Stimulated activated CD4-positive, alpha-beta T cell treated with anti-CD3 and anti-CD28 coated beads, Interleukin-4, amount 100 ng/mL, for 1 hour (primary cell): ENCODE measurements at regions not wholly inside any gene's neighbourhood (a gene's known extent, or its start where the extent isn't known, plus 50 kb on each side); places are given as distances from the start of the nearest gene placed in this dataset.
"Not testable (repeated sequence)": the region's sequence is repeated elsewhere in the genome, so short reads cannot be mapped to it uniquely, and the experiment has no call there.

Experiments used
- DNase-seq: peaks from one replicate; pipeline ENCODE4 v3.0.0-alpha.2; 2020

GRCh38 chr5:77867194-77867691, 91.1 kb upstream of the TBCA start:
- DNase-seq, result no peak

GRCh38 chr5:77866198-77866597, 90.1 kb upstream of the TBCA start:
- no peak for DNase-seq

- DNase-seq, result no peak
Observed at GRCh38 chr5:77864997-77865396, 88.9 kb upstream of the TBCA start.

- DNase-seq, result no peak
Observed at GRCh38 chr5:77863181-77863580, 87.0 kb upstream of the TBCA start.

GRCh38 chr5:77861576-77861975, 85.4 kb upstream of the TBCA start:
- DNase-seq, result no peak

GRCh38 chr5:77859306-77859705, 83.2 kb upstream of the TBCA start:
- DNase-seq, result no peak

- DNase-seq, result not testable (repeated sequence)
Observed at GRCh38 chr5:77858678-77859077, 82.5 kb upstream of the TBCA start.

- DNase-seq, result no peak
Observed at GRCh38 chr5:77855369-77855768, 79.2 kb upstream of the TBCA start.

- no peak for DNase-seq
Observed at GRCh38 chr5:77853353-77853907, 77.3 kb upstream of the TBCA start.

GRCh38 chr5:77852514-77853352, 76.6 kb upstream of the TBCA start:
- peak; percentile 25 for DNase-seq

- no peak for DNase-seq
Observed at GRCh38 chr5:77852068-77852513, 76.0 kb upstream of the TBCA start.

- peak; percentile 4 for DNase-seq
Observed at GRCh38 chr5:77851176-77852067, 75.3 kb upstream of the TBCA start.

GRCh38 chr5:77850536-77851175, 74.5 kb upstream of the TBCA start:
- no peak for DNase-seq

- no peak for DNase-seq
Observed at GRCh38 chr5:77849308-77849900, 73.3 kb upstream of the TBCA start.

GRCh38 chr5:77847814-77848290, 71.7 kb upstream of the TBCA start:
- DNase-seq, result no peak

GRCh38 chr5:77847129-77847460, 71.0 kb upstream of the TBCA start:
- DNase-seq, result no peak

GRCh38 chr5:77846422-77847128, 70.4 kb upstream of the TBCA start:
- no peak for DNase-seq

- no peak for DNase-seq
Observed at GRCh38 chr5:77845324-77845646, 69.1 kb upstream of the TBCA start.

GRCh38 chr5:77844623-77845323, 68.6 kb upstream of the TBCA start:
- no peak for DNase-seq

GRCh38 chr5:77844373-77844622, 68.2 kb upstream of the TBCA start:
- no peak for DNase-seq

GRCh38 chr5:77843570-77844372, 67.6 kb upstream of the TBCA start:
- DNase-seq, result no peak
